ENCODE measurements at regions not wholly inside any gene's neighbourhood (a gene's known extent, or its start where the extent isn't known, plus 50 kb on each side); places are given as distances from the start of the nearest gene placed in this dataset.

DNA sequence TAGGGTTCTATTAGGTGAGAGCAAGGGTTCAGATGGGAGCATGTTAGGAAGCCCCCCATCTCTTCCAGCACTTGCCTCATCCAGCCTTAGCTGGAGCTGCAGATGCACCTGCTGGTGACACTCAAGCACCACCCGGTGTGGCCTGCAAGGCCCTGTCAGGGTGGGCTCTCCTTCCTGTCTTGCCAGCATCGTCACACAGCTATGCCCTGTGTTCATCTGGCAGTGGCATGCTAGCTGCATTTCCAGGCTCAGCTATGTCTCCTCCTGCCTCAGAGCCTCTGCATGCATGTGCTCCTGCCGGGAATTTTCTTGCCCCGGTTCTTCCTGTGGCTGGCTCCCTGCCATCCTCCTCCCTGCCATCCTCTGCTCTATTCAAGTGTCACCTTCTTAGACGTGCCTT lies 129.7 kb upstream of the KLF6 start:
- no peak overlapping the region for H3K4me3 ChIP-seq (ENCODE audit: low read depth, low read length)
- no peak for DNase-seq (ENCODE audit: low read depth)
- TF ChIP-seq, protein P1, sequence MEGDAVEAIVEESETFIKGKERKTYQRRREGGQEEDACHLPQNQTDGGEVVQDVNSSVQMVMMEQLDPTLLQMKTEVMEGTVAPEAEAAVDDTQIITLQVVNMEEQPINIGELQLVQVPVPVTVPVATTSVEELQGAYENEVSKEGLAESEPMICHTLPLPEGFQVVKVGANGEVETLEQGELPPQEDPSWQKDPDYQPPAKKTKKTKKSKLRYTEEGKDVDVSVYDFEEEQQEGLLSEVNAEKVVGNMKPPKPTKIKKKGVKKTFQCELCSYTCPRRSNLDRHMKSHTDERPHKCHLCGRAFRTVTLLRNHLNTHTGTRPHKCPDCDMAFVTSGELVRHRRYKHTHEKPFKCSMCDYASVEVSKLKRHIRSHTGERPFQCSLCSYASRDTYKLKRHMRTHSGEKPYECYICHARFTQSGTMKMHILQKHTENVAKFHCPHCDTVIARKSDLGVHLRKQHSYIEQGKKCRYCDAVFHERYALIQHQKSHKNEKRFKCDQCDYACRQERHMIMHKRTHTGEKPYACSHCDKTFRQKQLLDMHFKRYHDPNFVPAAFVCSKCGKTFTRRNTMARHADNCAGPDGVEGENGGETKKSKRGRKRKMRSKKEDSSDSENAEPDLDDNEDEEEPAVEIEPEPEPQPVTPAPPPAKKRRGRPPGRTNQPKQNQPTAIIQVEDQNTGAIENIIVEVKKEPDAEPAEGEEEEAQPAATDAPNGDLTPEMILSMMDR (IDR thresholded peaks at IDR 0.05; ENCODE audit: insufficient read depth, low read length), result no peak

- TF ChIP-seq, protein P1 (IDR thresholded peaks at IDR 0.05; ENCODE audit: insufficient read depth, low read length), result no peak
- H3K4me3 ChIP-seq (ENCODE audit: low read depth, low read length), result no peak overlapping the region
- peak; percentile 49 for DNase-seq (ENCODE audit: low read depth)
These were observed 126.9 kb upstream of the KLF6 start for GRCh38 chr10:3911713-3912442.

DNA sequence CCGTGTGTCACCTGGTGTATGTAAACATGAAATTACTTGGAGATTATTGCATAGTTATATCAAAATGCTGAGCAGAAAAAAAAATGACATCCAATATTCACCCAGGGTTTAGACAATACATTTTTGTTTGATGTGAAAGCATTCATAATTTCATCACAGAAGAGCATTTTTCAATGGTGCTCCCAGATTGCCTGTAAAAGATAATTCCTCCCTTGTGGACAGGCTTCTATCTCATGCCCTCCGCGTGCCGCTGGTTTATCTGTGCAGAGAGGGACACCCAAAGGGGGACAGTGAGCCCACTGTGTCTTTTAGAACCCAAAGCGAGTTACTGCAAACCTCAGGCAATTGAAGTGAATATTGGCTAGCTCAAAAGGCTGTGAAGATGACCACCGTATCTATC lies 126.2 kb upstream of the KLF6 start:
- no peak for DNase-seq (ENCODE audit: low read depth)
- no peak overlapping the region for H3K4me3 ChIP-seq (ENCODE audit: low read depth, low read length)
- TF ChIP-seq, protein P1 (IDR thresholded peaks at IDR 0.05; ENCODE audit: insufficient read depth, low read length), result no peak

DNA sequence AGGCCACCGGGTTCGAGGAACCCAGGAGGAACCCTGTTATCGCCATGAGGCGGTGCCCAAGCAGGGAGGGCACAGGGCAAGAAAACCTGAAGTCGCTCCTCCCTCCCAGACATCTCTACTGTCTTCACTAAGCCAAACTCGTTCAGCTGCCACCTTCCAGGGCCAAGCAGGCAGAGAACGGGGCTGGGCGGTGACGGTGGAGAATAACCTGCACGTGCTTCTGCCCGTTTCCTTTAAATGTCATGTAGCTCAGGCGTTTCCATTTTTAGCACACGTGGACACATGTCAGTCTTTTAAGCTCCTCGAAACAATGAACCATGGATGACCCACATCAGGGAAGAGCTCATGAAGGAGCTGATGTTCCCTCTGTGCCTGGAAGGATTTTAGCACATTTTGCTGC lies 124.3 kb upstream of the KLF6 start:
- TF ChIP-seq, protein P1 (IDR thresholded peaks at IDR 0.05; ENCODE audit: insufficient read depth, low read length), result no peak
- H3K4me3 ChIP-seq (ENCODE audit: low read depth, low read length), result no peak overlapping the region
- no peak for DNase-seq (ENCODE audit: low read depth)

GRCh38 chr10:3908183-3908582 lies 123.2 kb upstream of the KLF6 start:
- TF ChIP-seq, protein P1 (IDR thresholded peaks at IDR 0.05; ENCODE audit: insufficient read depth, low read length), result no peak
- peak; percentile 35 for DNase-seq (ENCODE audit: low read depth)
- H3K4me3 ChIP-seq (ENCODE audit: low read depth, low read length), result no peak overlapping the region

GRCh38 chr10:3907514-3907913 lies 122.5 kb upstream of the KLF6 start:
- H3K4me3 ChIP-seq (ENCODE audit: low read depth, low read length), result no peak overlapping the region
- DNase-seq (ENCODE audit: low read depth), result peak; percentile 66
- TF ChIP-seq, protein P1 (IDR thresholded peaks at IDR 0.05; ENCODE audit: insufficient read depth, low read length), result no peak

Measured in fibroblast of the aortic adventitia (primary cell).